ENCODE measurements at regions not wholly inside any gene's neighbourhood (a gene's known extent, or its start where the extent isn't known, plus 50 kb on each side); places are given as distances from the start of the nearest gene placed in this dataset.
"Not testable (repeated sequence)": the region's sequence is repeated elsewhere in the genome, so short reads cannot be mapped to it uniquely, and the experiment has no call there.

GRCh38 chr18:73544617-73545016 is 603.0 kb downstream of the FBXO15 start:
- no peak for DNase-seq (ENCODE audit: low spot score)

- DNase-seq (ENCODE audit: low spot score): no peak
These were observed 603.6 kb downstream of the FBXO15 start for GRCh38 chr18:73544032-73544431.

GRCh38 chr18:73535990-73536389 is 611.6 kb downstream of the FBXO15 start:
- DNase-seq (ENCODE audit: low spot score): no peak

- no peak for DNase-seq (ENCODE audit: low spot score)
These were observed 612.4 kb downstream of the FBXO15 start for GRCh38 chr18:73535189-73535588.

- no peak for DNase-seq (ENCODE audit: low spot score)
These were observed 616.0 kb downstream of the FBXO15 start for GRCh38 chr18:73531601-73532000.

GRCh38 chr18:73528066-73528465 is 619.6 kb downstream of the FBXO15 start:
- no peak for DNase-seq (ENCODE audit: low spot score)

GRCh38 chr18:73520229-73520628 is 627.4 kb downstream of the FBXO15 start:
- DNase-seq (ENCODE audit: low spot score): no peak

GRCh38 chr18:73516056-73516455 is 631.6 kb downstream of the FBXO15 start:
- not testable (repeated sequence) for DNase-seq (ENCODE audit: low spot score)

- DNase-seq (ENCODE audit: low spot score): no peak
These were observed 633.2 kb downstream of the FBXO15 start for GRCh38 chr18:73514449-73514848.

GRCh38 chr18:73511771-73512503 is 635.7 kb downstream of the FBXO15 start:
- no peak for DNase-seq (ENCODE audit: low spot score)

- DNase-seq (ENCODE audit: low spot score): no peak
These were observed 638.2 kb downstream of the FBXO15 start for GRCh38 chr18:73509460-73509859.

- DNase-seq (ENCODE audit: low spot score): no peak
These were observed 635.5 kb upstream of the NETO1 start for GRCh38 chr18:73503326-73503725.

GRCh38 chr18:73487966-73488365 is 620.2 kb upstream of the NETO1 start:
- no peak for DNase-seq (ENCODE audit: low spot score)

- no peak for DNase-seq (ENCODE audit: low spot score)
These were observed 617.4 kb upstream of the NETO1 start for GRCh38 chr18:73485166-73485565.

GRCh38 chr18:73482901-73483300 is 615.1 kb upstream of the NETO1 start:
- DNase-seq (ENCODE audit: low spot score): no peak

GRCh38 chr18:73479477-73479876 is 611.7 kb upstream of the NETO1 start:
- DNase-seq (ENCODE audit: low spot score): no peak

GRCh38 chr18:73478191-73478590 is 610.4 kb upstream of the NETO1 start:
- DNase-seq (ENCODE audit: low spot score): no peak

GRCh38 chr18:73476031-73476430 is 608.2 kb upstream of the NETO1 start:
- DNase-seq (ENCODE audit: low spot score): no peak

GRCh38 chr18:73462092-73462491 is 594.3 kb upstream of the NETO1 start:
- no peak for DNase-seq (ENCODE audit: low spot score)

- DNase-seq (ENCODE audit: low spot score): no peak
These were observed 593.9 kb upstream of the NETO1 start for GRCh38 chr18:73461780-73462059.

GRCh38 chr18:73461038-73461779 is 593.4 kb upstream of the NETO1 start:
- DNase-seq (ENCODE audit: low spot score): no peak

- no peak for DNase-seq (ENCODE audit: low spot score)
These were observed 590.6 kb upstream of the NETO1 start for GRCh38 chr18:73458186-73458964.

- no peak for DNase-seq (ENCODE audit: low spot score)
These were observed 588.9 kb upstream of the NETO1 start for GRCh38 chr18:73456643-73457042.
